Mucosa of descending colon (tissue), 3 donors: ENCODE measurements at regions not wholly inside any gene's neighbourhood (a gene's known extent, or its start where the extent isn't known, plus 50 kb on each side); places are given as distances from the start of the nearest gene placed in this dataset.
A peak's percentile ranks its signal among the peaks of the same experiment; 100 is the strongest.

ENCODE experiments used
- ATAC-seq: fragments of 200-7000 bp; cut with Tn5 transposase; one replicate; pipeline ENCODE4 v1.9.1; 2020; ENCODE audit warnings: mild to moderate bottlenecking, moderate library complexity
- DNase-seq, 3 donors: peaks; one replicate each; pipeline ENCODE4 v3.0.0-alpha.2; 2020
- H3K36me3 ChIP-seq: fragments of 200-600 bp; one replicate; pipeline ENCODE4 v1.8.0; 2021; ENCODE audit warnings: low read depth, mild to moderate bottlenecking
- H3K4me1 ChIP-seq: fragments of 200-600 bp; one replicate; pipeline ENCODE4 v1.8.0; 2021; ENCODE audit warnings: low read depth, mild to moderate bottlenecking
- H3K4me3 ChIP-seq: fragments of 200-600 bp; one replicate; pipeline ENCODE4 v1.8.0; 2021; ENCODE audit warnings: mild to moderate bottlenecking
- H3K9me3 ChIP-seq: fragments of 200-600 bp; one replicate; pipeline ENCODE4 v1.8.0; 2021; ENCODE audit warnings: mild to moderate bottlenecking
- intact Hi-C, 2 donors: fragments of 100-400 bp; cut with DNase I in 1 of 2; cut with micrococcal nuclease in 1 of 2; formaldehyde crosslinking; loops; one replicate each; pipeline versions ENCODE4 v1.11.0 to v1.11.1; 2022; cut with DNase I, micrococcal nuclease
- TF ChIP-seq, protein P1 (sequence below): fragments of 200-600 bp; IDR thresholded peaks from one replicate; pipeline ENCODE4 v1.8.0; 2022; ENCODE audit warnings: antibody characterized with exemption, mild to moderate bottlenecking
- donor health status: DM: no; HTN: no; CAD: no; lungs with moderate emphysema.
- donor health status: DM: no; HTN: no; CAD: no.
- donor health status: DM: no; HTN: yes; CAD: no.

DNA sequence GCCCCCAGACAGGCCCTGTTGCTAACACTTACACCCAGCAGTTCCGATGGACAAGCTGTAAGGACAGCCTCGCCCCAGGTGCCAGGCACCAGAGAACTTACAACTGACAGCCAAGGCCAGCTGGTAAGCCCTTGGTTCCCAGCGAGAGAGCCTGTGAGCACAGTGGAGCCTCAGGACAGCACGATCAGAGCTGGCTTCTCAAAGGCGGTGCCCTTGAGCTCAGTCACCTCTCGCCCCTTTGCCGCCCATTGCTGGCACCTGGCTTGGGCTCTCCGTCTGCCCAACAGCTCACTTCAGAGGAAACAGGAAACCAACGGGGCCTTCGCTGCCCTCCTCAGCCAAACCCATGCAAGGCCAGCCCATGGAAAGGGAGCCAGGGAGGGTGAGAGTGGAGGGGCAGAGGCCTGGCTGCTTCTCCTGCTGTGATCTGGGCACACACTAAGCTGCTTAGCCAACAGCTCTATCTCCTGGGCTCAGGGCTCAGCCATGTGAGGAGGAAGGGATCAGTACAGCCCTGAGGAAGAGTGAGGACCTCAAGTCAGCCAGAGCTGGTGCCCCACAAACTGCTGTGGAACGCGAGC is 98.5 kb downstream of the SINHCAF start:
- Histone ChIP-seq H3K4me3 (no peak overlapping the region), H3K9me3 (no peaks in the 10 kb centered on the region), H3K4me1 (no peaks in the 10 kb centered on the region), H3K36me3 (no peaks in the 10 kb centered on the region)
- intact Hi-C loops = no loop called here
- TF ChIP-seq, protein P1, sequence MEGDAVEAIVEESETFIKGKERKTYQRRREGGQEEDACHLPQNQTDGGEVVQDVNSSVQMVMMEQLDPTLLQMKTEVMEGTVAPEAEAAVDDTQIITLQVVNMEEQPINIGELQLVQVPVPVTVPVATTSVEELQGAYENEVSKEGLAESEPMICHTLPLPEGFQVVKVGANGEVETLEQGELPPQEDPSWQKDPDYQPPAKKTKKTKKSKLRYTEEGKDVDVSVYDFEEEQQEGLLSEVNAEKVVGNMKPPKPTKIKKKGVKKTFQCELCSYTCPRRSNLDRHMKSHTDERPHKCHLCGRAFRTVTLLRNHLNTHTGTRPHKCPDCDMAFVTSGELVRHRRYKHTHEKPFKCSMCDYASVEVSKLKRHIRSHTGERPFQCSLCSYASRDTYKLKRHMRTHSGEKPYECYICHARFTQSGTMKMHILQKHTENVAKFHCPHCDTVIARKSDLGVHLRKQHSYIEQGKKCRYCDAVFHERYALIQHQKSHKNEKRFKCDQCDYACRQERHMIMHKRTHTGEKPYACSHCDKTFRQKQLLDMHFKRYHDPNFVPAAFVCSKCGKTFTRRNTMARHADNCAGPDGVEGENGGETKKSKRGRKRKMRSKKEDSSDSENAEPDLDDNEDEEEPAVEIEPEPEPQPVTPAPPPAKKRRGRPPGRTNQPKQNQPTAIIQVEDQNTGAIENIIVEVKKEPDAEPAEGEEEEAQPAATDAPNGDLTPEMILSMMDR = no peak
- DNase-seq = no peak
- no peak for ATAC-seq

DNA sequence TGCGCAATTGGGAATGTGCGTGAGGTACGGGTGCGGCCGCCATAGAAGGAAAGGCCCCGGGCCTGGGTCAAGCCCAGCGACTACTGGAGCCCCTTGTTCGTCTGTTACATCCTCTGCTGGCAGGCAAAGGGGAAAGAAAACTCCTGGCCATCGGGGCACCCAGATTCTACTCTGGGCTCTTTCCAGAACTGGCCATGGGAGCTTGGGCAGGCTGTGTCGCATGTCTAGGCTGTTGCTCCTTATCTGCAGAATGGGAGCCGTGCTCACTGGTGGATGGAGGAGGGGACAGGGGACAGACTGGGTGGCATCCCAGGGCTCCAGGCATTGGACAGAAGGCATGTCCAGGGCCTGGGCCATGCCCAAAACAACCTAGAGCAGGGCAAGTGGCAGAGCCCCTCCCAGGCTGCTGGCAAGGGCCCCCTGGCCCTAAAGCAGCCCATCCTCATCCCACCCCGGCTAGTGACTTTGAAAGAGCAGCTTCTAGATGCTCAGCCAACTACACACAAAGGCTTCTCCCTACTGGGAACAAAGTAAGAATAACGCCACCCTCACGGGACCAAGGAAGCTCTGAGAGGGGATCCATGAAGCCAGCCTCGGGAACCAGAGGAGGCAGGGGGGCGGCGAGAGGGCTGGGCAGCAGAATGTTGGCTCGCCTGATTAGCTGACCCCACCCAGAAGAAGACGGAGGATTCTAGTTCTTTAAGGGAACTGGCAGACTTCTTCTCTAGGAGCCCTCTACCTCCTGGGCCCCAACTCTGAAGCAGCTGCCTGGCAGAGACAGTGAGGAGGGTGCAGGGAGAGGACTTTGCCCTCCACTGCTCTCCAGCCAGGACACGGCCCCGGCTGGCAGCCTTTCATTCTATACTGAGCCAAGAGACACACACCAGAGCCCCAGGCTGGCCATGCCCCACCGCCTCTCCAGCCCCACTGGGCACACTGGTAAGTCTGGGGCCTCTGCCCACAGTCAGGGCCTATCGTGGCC is 96.8 kb downstream of the SINHCAF start:
- DNase-seq = peak in 2 of 3 donors; percentile 78 to 79
- H3K4me3 ChIP-seq = no peak overlapping the region
- no peaks in the 10 kb centered on the region for H3K9me3 ChIP-seq
- ATAC-seq = peak; percentile 86
- no peaks in the 10 kb centered on the region for H3K4me1 ChIP-seq
- no peaks in the 10 kb centered on the region for H3K36me3 ChIP-seq
- intact Hi-C loops = no loop called here
- TF ChIP-seq, protein P1 = no peak

DNA sequence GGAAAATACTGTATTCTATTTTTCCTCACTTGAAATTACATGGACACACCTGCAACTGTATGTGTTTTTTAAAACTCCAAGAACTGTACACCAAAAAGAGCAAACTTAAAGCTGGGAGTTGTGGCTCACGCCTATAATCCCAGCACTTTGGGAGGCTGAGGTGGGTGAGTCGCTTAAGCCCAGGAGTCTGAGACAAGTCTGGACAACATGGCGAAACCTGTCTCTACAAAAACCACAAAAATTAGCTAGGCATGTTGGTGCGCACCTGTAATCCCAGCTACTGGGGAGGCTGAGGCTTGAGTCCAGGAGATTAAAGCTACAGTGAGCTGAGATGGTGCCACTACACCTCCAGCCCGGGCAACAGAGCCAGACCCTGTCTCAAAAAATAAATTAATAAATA is 95.9 kb downstream of the SINHCAF start:
- TF ChIP-seq, protein P1 = no peak
- Histone ChIP-seq H3K4me1 (no peaks in the 10 kb centered on the region), H3K9me3 (no peaks in the 10 kb centered on the region), H3K4me3 (no peak overlapping the region), H3K36me3 (no peaks in the 10 kb centered on the region)
- no peak for ATAC-seq
- DNase-seq = no peak
- intact Hi-C loops = loop anchor here in 1 of 2 donors (10.0 kb wide), 1 partner anchor 385 kb away; no protein-coding TSS in a partner anchor
